ENCODE measurements at regions not wholly inside any gene's neighbourhood (a gene's known extent, or its start where the extent isn't known, plus 50 kb on each side); places are given as distances from the start of the nearest gene placed in this dataset.

- no peak for TF ChIP-seq CTCF (IDR thresholded peaks at IDR 0.05)
- no peak for TF ChIP-seq POLR2AphosphoS5 (IDR thresholded peaks at IDR 0.05)
- no peak for TF ChIP-seq POLR2A (IDR thresholded peaks at IDR 0.05)
- H3K36me3 ChIP-seq, result no peaks in the 10 kb centered on the region
- H3K4me3 ChIP-seq, result no peak overlapping the region
- peaks cover 5 to 27% of the 10 kb centered on the region in 2 donors for H3K27me3 ChIP-seq
- H3K4me1 ChIP-seq, result peaks cover 0 to 6% of the 10 kb centered on the region in 2 donors
- no peak for DNase-seq (ENCODE audit: low spot score in 2 of 2)
- H3K9me3 ChIP-seq, result no peaks in the 10 kb centered on the region
- H3K27ac ChIP-seq, result no peak overlapping the region
- intact Hi-C loops (cut with DNase I; ENCODE audit: low total_unique reads), result no loop called here
These were observed 68.1 kb upstream of the LEP start for GRCh38 chr7:128172963-128173362.

- Histone ChIP-seq H3K36me3 (no peaks in the 10 kb centered on the region), H3K27me3 (peaks cover 0 to 18% of the 10 kb centered on the region in 2 donors), H3K4me1 (no peaks in the 10 kb centered on the region), H3K9me3 (no peaks in the 10 kb centered on the region), H3K4me3 (no peak overlapping the region), H3K27ac (no peak overlapping the region)
- no peak for DNase-seq (ENCODE audit: low spot score in 2 of 2)
- no peak for TF ChIP-seq POLR2A (IDR thresholded peaks at IDR 0.05)
- no peak for TF ChIP-seq CTCF (IDR thresholded peaks at IDR 0.05)
- no peak for TF ChIP-seq POLR2AphosphoS5 (IDR thresholded peaks at IDR 0.05)
- intact Hi-C loops (cut with DNase I; ENCODE audit: low total_unique reads), result no loop called here
These were observed 66.7 kb upstream of the LEP start for GRCh38 chr7:128174386-128174785.

- Histone ChIP-seq H3K4me3 (no peak overlapping the region), H3K36me3 (no peaks in the 10 kb centered on the region), H3K27me3 (peaks cover 0 to 7% of the 10 kb centered on the region in 2 donors), H3K4me1 (no peaks in the 10 kb centered on the region), H3K9me3 (no peaks in the 10 kb centered on the region), H3K27ac (no peak overlapping the region)
- TF ChIP-seq POLR2AphosphoS5 (IDR thresholded peaks at IDR 0.05) (no peak), CTCF (IDR thresholded peaks at IDR 0.05) (no peak), POLR2A (IDR thresholded peaks at IDR 0.05) (no peak)
- intact Hi-C loops (cut with DNase I; ENCODE audit: low total_unique reads), result no loop called here
- DNase-seq (ENCODE audit: low spot score in 2 of 2), result no peak
These were observed 64.4 kb upstream of the LEP start for GRCh38 chr7:128176696-128177095.

- Histone ChIP-seq H3K27me3 (peaks cover 0 to 7% of the 10 kb centered on the region in 2 donors), H3K4me1 (no peaks in the 10 kb centered on the region), H3K36me3 (no peaks in the 10 kb centered on the region), H3K4me3 (no peak overlapping the region), H3K9me3 (no peaks in the 10 kb centered on the region), H3K27ac (no peak overlapping the region)
- DNase-seq (ENCODE audit: low spot score in 2 of 2), result no peak
- TF ChIP-seq CTCF (IDR thresholded peaks at IDR 0.05), result no peak
- no peak for TF ChIP-seq POLR2A (IDR thresholded peaks at IDR 0.05)
- TF ChIP-seq POLR2AphosphoS5 (IDR thresholded peaks at IDR 0.05), result no peak
- intact Hi-C loops (cut with DNase I; ENCODE audit: low total_unique reads), result no loop called here
These were observed 63.1 kb upstream of the LEP start for GRCh38 chr7:128177768-128178550.

- Histone ChIP-seq H3K27ac (no peak overlapping the region), H3K9me3 (no peaks in the 10 kb centered on the region), H3K27me3 (peaks cover 0 to 7% of the 10 kb centered on the region in 2 donors), H3K4me3 (no peak overlapping the region), H3K36me3 (no peaks in the 10 kb centered on the region), H3K4me1 (no peaks in the 10 kb centered on the region)
- intact Hi-C loops (cut with DNase I; ENCODE audit: low total_unique reads), result no loop called here
- no peak for DNase-seq (ENCODE audit: low spot score in 2 of 2)
- TF ChIP-seq POLR2A (IDR thresholded peaks at IDR 0.05) (no peak), CTCF (IDR thresholded peaks at IDR 0.05) (no peak), POLR2AphosphoS5 (IDR thresholded peaks at IDR 0.05) (no peak)
These were observed 62.5 kb upstream of the LEP start for GRCh38 chr7:128178611-128179010.
